ENCODE measurements at regions not wholly inside any gene's neighbourhood (a gene's known extent, or its start where the extent isn't known, plus 50 kb on each side); places are given as distances from the start of the nearest gene placed in this dataset.

DNA sequence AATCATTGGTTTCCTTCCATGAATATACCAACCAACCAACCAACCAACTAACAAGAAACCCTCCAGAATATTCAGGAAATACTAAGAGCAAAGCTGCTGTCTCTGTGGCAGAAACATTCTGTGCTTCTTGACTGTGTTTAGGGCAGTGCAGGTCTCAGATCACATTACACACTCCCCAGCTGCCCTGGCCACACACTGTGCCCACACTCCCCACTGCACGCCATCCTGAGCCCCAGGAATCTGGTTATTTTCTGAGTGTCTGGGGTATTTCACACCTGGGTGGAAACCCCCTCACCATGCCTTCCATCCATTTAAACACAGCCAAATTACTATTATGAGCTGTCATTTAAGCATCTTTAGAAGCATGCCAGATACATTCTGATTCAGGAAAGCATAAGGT is 183.7 kb upstream of the ANK3 start:
- TF ChIP-seq, protein P1, sequence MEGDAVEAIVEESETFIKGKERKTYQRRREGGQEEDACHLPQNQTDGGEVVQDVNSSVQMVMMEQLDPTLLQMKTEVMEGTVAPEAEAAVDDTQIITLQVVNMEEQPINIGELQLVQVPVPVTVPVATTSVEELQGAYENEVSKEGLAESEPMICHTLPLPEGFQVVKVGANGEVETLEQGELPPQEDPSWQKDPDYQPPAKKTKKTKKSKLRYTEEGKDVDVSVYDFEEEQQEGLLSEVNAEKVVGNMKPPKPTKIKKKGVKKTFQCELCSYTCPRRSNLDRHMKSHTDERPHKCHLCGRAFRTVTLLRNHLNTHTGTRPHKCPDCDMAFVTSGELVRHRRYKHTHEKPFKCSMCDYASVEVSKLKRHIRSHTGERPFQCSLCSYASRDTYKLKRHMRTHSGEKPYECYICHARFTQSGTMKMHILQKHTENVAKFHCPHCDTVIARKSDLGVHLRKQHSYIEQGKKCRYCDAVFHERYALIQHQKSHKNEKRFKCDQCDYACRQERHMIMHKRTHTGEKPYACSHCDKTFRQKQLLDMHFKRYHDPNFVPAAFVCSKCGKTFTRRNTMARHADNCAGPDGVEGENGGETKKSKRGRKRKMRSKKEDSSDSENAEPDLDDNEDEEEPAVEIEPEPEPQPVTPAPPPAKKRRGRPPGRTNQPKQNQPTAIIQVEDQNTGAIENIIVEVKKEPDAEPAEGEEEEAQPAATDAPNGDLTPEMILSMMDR (conservative IDR thresholded peaks at IDR 0.05; ENCODE audit: low read depth, low read length): no peak
- no peak for TF ChIP-seq EZH2phosphoT487 (IDR thresholded peaks at IDR 0.05; ENCODE audit: borderline replicate concordance, low read length)

All from PC-3 (cell line).